GM12878 (cell line): ENCODE measurements at regions not wholly inside any gene's neighbourhood (a gene's known extent, or its start where the extent isn't known, plus 50 kb on each side); places are given as distances from the start of the nearest gene placed in this dataset.

Experiments used
- ATAC-seq: fragments of 200-7000 bp; cut with Tn5 transposase; 3 replicates; pipeline ENCODE4 v1.9.1; 2020; ENCODE audit warnings: mild to moderate bottlenecking, moderate library complexity
- BruUV-seq: library from RNA; stranded (reverse); fragments of 400-500 nt; replicated peaks from 2 replicates; lab custom pipeline; 2021; lab: Mats Ljungman, UMichigan
- CTCF ChIA-PET: fragments of 300-600 bp; sonication (Branson Sonifier 250); formaldehyde crosslinking; extraction: SDS; loops from one replicate; lab custom pipeline; 2021; ENCODE audit warnings: inconsistent platforms; lab: Yijun Ruan, JAX
- POLR2A ChIA-PET: fragments of 350-600 bp; formaldehyde crosslinking; extraction: SDS; loops from one replicate; lab custom pipeline; 2021; ENCODE audit warnings: inconsistent platforms; lab: Charles Lee
- RAD21 ChIA-PET: fragments of 300-600 bp; sonication (Branson Sonifier 250); formaldehyde crosslinking; loops from one replicate; lab custom pipeline; 2023; ENCODE audit warnings: antibody characterized with exemption; ENCODE audit not compliant: unreplicated experiment; lab: Charles Lee
- SMC1A ChIA-PET: fragments of 300-600 bp; sonication (Branson Sonifier 250); formaldehyde crosslinking; loops from one replicate; lab custom pipeline; 2023; ENCODE audit not compliant: unreplicated experiment, uncharacterized antibody; lab: Charles Lee
- DNase-seq: peaks from one replicate; pipeline ENCODE4 v3.0.0-alpha.2; 2011; ENCODE audit warnings: low read depth, low spot score
- FAIRE-seq: peaks from 3 replicates; lab custom pipeline; 2011; peaks lifted over from hg19 to GRCh38; lab: Jason Lieb, UNC
- H2AFZ ChIP-seq: 2 replicates; pipeline ENCODE4 v1.6.0; 2011; ENCODE audit warnings: low read depth, low read length, control low read depth; ENCODE audit not compliant: control insufficient read depth
- H3K27ac ChIP-seq: 2 replicates; pipeline ENCODE4 v1.5.1; 2011; ENCODE audit warnings: control low read depth; ENCODE audit not compliant: control insufficient read depth, insufficient read depth
- H3K27me3 ChIP-seq, 2 experiments: replicated peaks in 1 of 2; 2 replicates each; pipeline versions ENCODE4 v1.6.0 to v1.6.1; 2011; ENCODE audit warnings: low read length in 1 of 2; ENCODE audit not compliant: control insufficient read depth in 2 of 2, insufficient read depth in 2 of 2
- H3K36me3 ChIP-seq, 2 experiments: 2 replicates each; pipeline ENCODE4 v1.5.1; 2011; ENCODE audit warnings: low read length in 1 of 2; ENCODE audit not compliant: control insufficient read depth in 2 of 2, insufficient read depth in 2 of 2
- H3K4me1 ChIP-seq: 2 replicates; pipeline ENCODE4 v1.6.1; 2011; ENCODE audit warnings: mild to moderate bottlenecking, low read length, moderate library complexity, mixed read lengths; ENCODE audit not compliant: control insufficient read depth, insufficient read depth
- H3K4me2 ChIP-seq: 2 replicates; pipeline ENCODE4 v1.6.0; 2011; ENCODE audit warnings: control low read depth; ENCODE audit not compliant: control insufficient read depth, insufficient read depth
- H3K4me3 ChIP-seq: fragments of 200-600 bp; sonication (generic); 2 replicates; pipeline ENCODE4 v1.5.1; 2016
- H3K79me2 ChIP-seq: 2 replicates; pipeline ENCODE4 v1.6.0; 2011; ENCODE audit warnings: low read length; ENCODE audit not compliant: control insufficient read depth, insufficient read depth
- H3K9ac ChIP-seq: 2 replicates; pipeline ENCODE4 v1.8.0; 2011; ENCODE audit warnings: low read length, control low read depth, mixed read lengths; ENCODE audit not compliant: control insufficient read depth, insufficient read depth
- H3K9me3 ChIP-seq: replicated peaks from 3 replicates; pipeline ENCODE4 v1.5.1; 2011; ENCODE audit warnings: mild to moderate bottlenecking, low read length; ENCODE audit not compliant: control insufficient read depth, insufficient read depth
- H4K20me1 ChIP-seq: 2 replicates; pipeline ENCODE4 v1.6.0; 2011; ENCODE audit not compliant: control insufficient read depth, insufficient read depth
- ATF7 ChIP-seq: fragments of 450-650 bp; IDR thresholded peaks from 2 replicates; pipeline ENCODE4 v1.6.1; 2016; ENCODE audit warnings: low read depth, mild to moderate bottlenecking
- BACH1 ChIP-seq: fragments of 450-650 bp; IDR thresholded peaks from 2 replicates; pipeline ENCODE4 v1.6.1; 2017; ENCODE audit warnings: mild to moderate bottlenecking, borderline replicate concordance
- EP300 ChIP-seq, 2 experiments: fragments of 150-350 bp in 1 of 2; IDR thresholded peaks; 2 replicates each; pipeline ENCODE4 v1.6.1; 2011 to 2012; ENCODE audit warnings: low read depth in 2 of 2, low read length in 2 of 2, borderline replicate concordance in 1 of 2, improper control_type of control experiment in 1 of 2, inconsistent platforms in 1 of 2; ENCODE audit not compliant: control insufficient read depth in 1 of 2
- ETV6 ChIP-seq, 2 experiments: fragments of 450-650 bp in 1 of 2; IDR thresholded peaks in 1 of 2; conservative IDR thresholded peaks in 1 of 2; 2 replicates each; pipeline ENCODE4 v1.6.1; 2014; ENCODE audit warnings: antibody characterized with exemption in 1 of 2, borderline replicate concordance in 1 of 2, low read depth in 1 of 2, mild to moderate bottlenecking in 1 of 2, moderate library complexity in 1 of 2
- FOXK2 ChIP-seq: fragments of 450-650 bp; IDR thresholded peaks from 2 replicates; pipeline ENCODE4 v1.6.1; 2017; ENCODE audit warnings: mild to moderate bottlenecking, moderate library complexity
- POLR2AphosphoS2 ChIP-seq: IDR thresholded peaks from 2 replicates; pipeline ENCODE4 v1.6.1; 2011; ENCODE audit warnings: low read depth, mild to moderate bottlenecking, low read length, improper control_type of control experiment, moderate library complexity
- POU2F2 ChIP-seq: IDR thresholded peaks from 3 replicates; pipeline ENCODE4 v1.6.1; 2011; ENCODE audit warnings: low read depth, mild to moderate bottlenecking, low read length, borderline replicate concordance
- RCOR1 ChIP-seq: conservative IDR thresholded peaks from 2 replicates; pipeline ENCODE4 v1.6.1; 2012; ENCODE audit warnings: low read depth, low read length, improper control_type of control experiment
- RUNX3 ChIP-seq: IDR thresholded peaks from 2 replicates; pipeline ENCODE4 v1.6.1; 2012; ENCODE audit warnings: low read length, inconsistent platforms
- STAT1 ChIP-seq: fragments of 450-650 bp; conservative IDR thresholded peaks from 2 replicates; pipeline ENCODE4 v1.6.1; 2014; ENCODE audit warnings: antibody characterized with exemption, mild to moderate bottlenecking
- SUZ12 ChIP-seq: fragments of 200-600 bp; sonication (generic); IDR thresholded peaks from one replicate; pipeline ENCODE4 v1.6.1; 2018; ENCODE audit warnings: antibody characterized with exemption, mild to moderate bottlenecking; ENCODE audit not compliant: unreplicated experiment
- ZNF217 ChIP-seq: fragments of 450-650 bp; IDR thresholded peaks from 2 replicates; pipeline ENCODE4 v1.6.1; 2017; ENCODE audit warnings: antibody characterized with exemption, mild to moderate bottlenecking
- WGBS: methylation state at CpG from one replicate; pipeline ENCODE4 v1.1.6; 2016; ENCODE audit warnings: low lambda C conversion rate; ENCODE audit not compliant: insufficient replicate concordance, insufficient coverage; ENCODE audit errors: missing lambda C conversion rate; 5-methylcytosine and 5-hydroxymethylcytosine counted together
- in situ Hi-C: fragments of 300-500 bp; cut with MboI; formaldehyde crosslinking; loops from 9 replicates; pipeline ENCODE4 v1.14.3; 2018; ENCODE audit warnings: mixed read lengths
- intact Hi-C: fragments of 100-400 bp; cut with micrococcal nuclease; formaldehyde crosslinking; loops from one replicate; pipeline ENCODE4 v1.14.2; 2022; ENCODE audit not compliant: unreplicated experiment
- TF ChIP-seq, protein P1 (sequence below): fragments of 450-650 bp; IDR thresholded peaks from 2 replicates; pipeline ENCODE4 v1.6.1; 2014; ENCODE audit warnings: mild to moderate bottlenecking
- TF ChIP-seq, protein P2 (sequence below): IDR thresholded peaks from 2 replicates; pipeline ENCODE4 v1.6.1; 2011; ENCODE audit warnings: borderline replicate concordance, low read depth, mild to moderate bottlenecking, moderate library complexity, low read length; ENCODE audit not compliant: insufficient read depth, poor library complexity, severe bottlenecking
- TF ChIP-seq, protein P3 (sequence below): fragments of 450-650 bp; IDR thresholded peaks from 2 replicates; pipeline ENCODE4 v1.6.1; 2017; ENCODE audit warnings: low read depth, mild to moderate bottlenecking, moderate library complexity

DNA sequence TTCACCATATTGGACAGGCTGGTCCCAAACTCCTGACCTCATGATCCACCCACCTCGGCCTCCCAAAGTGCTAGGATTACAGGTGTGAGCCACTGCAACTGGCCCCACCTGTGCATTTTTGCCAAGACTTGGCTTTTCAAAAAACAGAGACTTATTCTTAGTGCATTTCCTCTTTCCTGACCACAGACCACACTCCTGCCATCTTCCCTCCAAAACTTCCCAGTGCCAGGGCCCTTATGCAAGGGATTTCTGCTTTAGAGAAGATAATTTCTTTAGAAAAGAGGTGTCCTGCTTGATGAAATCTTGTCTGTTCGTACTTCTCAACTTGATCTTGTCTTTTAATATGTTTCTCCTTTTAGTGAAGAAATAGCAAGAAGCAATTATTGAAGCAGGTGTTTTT lies 98.8 kb upstream of the ZNF516 start:
- no peaks in the 10 kb centered on the region; a peak in 1 of 4 replicates for H3K27me3 ChIP-seq
- no peak overlapping the region for H3K4me2 ChIP-seq
- no peak for ATAC-seq
- no peaks in the 10 kb centered on the region for H3K4me1 ChIP-seq
- no peak for DNase-seq
- WGBS, result 20% methylated on average over 2 of the region's 2 CpGs
- H4K20me1 ChIP-seq, result no peaks in the 10 kb centered on the region
- in situ Hi-C loops, result no loop called here
- POLR2A ChIA-PET, result no interaction called here
- H3K27ac ChIP-seq, result no peak overlapping the region
- SMC1A ChIA-PET, result no interaction called here
- H3K9me3 ChIP-seq, result peaks cover 2% of the 10 kb centered on the region; the same call in 1 of the 3 replicates
- CTCF ChIA-PET, result no interaction called here
- RAD21 ChIA-PET, result no interaction called here
- BruUV-seq, result no TSS peak
- intact Hi-C loops, result no loop called here
- H3K4me3 ChIP-seq, result no peak overlapping the region
- H2AFZ ChIP-seq, result no peak overlapping the region
- no peaks in the 10 kb centered on the region for H3K79me2 ChIP-seq
- FAIRE-seq, result no peak
- no peak overlapping the region for H3K9ac ChIP-seq
- H3K36me3 ChIP-seq, result no peaks in the 10 kb centered on the region
- no peak for TF ChIP-seq ZNF217
- no peak for TF ChIP-seq POLR2AphosphoS2
- TF ChIP-seq FOXK2, result no peak
- no peak for TF ChIP-seq POU2F2
- no peak for TF ChIP-seq EP300 (IDR thresholded peaks at IDR 0.05; ENCODE audit: borderline replicate concordance in 1 of 2, control insufficient read depth in 1 of 2, low read depth in 2 of 2, low read length in 2 of 2)

DNA sequence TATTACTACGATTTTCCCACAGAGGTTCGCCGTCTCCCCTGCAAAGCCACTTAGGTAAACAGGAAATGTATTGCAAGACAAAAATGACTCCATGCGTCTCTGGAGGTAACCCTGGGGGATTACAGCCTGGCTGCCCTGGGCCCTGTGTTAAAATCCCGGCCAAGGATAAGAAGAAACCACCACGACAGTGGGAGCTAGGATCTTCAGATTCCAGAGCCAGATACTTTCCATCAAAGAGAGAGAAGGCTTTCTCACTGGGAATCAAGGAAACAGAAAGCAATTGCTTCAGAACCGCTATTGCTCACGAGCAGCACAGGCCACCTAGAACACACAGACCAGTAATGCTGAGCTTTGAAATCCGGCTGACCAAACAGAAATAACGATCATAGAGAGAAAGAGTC lies 97.9 kb upstream of the ZNF516 start:
- Histone ChIP-seq H3K9me3 (peaks cover 2% of the 10 kb centered on the region; the same call in 1 of the 3 replicates), H3K9ac (no peak overlapping the region), H3K27me3 (no peaks in the 10 kb centered on the region; a peak in 1 of 4 replicates), H3K27ac (no peak overlapping the region), H3K4me2 (no peak overlapping the region), H4K20me1 (no peaks in the 10 kb centered on the region), H2AFZ (no peak overlapping the region), H3K4me1 (no peaks in the 10 kb centered on the region), H3K4me3 (no peak overlapping the region), H3K79me2 (no peaks in the 10 kb centered on the region), H3K36me3 (no peaks in the 10 kb centered on the region)
- in situ Hi-C loops, result no loop called here
- ChIA-PET SMC1A (no interaction called here), CTCF (no interaction called here), POLR2A (no interaction called here), RAD21 (no interaction called here)
- intact Hi-C loops, result no loop called here
- ATAC-seq (no peak), FAIRE-seq (no peak), DNase-seq (no peak)
- WGBS, result 30% methylated on average over 10 of the region's 10 CpGs
- no TSS peak for BruUV-seq
- TF ChIP-seq STAT1 (no peak), SUZ12 (no peak), ATF7 (no peak), RCOR1 (no peak), RUNX3 (no peak), BACH1 (no peak), ETV6 (conservative IDR thresholded peaks at IDR 0.05 in 1 of 2, IDR thresholded peaks at IDR 0.05 in 1 of 2; ENCODE audit: borderline replicate concordance in 1 of 2, low read depth in 1 of 2) (no peak)
- TF ChIP-seq, protein P1, sequence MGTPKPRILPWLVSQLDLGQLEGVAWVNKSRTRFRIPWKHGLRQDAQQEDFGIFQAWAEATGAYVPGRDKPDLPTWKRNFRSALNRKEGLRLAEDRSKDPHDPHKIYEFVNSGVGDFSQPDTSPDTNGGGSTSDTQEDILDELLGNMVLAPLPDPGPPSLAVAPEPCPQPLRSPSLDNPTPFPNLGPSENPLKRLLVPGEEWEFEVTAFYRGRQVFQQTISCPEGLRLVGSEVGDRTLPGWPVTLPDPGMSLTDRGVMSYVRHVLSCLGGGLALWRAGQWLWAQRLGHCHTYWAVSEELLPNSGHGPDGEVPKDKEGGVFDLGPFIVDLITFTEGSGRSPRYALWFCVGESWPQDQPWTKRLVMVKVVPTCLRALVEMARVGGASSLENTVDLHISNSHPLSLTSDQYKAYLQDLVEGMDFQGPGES, result no peak
- TF ChIP-seq, protein P2, sequence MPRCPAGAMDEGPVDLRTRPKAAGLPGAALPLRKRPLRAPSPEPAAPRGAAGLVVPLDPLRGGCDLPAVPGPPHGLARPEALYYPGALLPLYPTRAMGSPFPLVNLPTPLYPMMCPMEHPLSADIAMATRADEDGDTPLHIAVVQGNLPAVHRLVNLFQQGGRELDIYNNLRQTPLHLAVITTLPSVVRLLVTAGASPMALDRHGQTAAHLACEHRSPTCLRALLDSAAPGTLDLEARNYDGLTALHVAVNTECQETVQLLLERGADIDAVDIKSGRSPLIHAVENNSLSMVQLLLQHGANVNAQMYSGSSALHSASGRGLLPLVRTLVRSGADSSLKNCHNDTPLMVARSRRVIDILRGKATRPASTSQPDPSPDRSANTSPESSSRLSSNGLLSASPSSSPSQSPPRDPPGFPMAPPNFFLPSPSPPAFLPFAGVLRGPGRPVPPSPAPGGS, result no peak
- TF ChIP-seq, protein P3, sequence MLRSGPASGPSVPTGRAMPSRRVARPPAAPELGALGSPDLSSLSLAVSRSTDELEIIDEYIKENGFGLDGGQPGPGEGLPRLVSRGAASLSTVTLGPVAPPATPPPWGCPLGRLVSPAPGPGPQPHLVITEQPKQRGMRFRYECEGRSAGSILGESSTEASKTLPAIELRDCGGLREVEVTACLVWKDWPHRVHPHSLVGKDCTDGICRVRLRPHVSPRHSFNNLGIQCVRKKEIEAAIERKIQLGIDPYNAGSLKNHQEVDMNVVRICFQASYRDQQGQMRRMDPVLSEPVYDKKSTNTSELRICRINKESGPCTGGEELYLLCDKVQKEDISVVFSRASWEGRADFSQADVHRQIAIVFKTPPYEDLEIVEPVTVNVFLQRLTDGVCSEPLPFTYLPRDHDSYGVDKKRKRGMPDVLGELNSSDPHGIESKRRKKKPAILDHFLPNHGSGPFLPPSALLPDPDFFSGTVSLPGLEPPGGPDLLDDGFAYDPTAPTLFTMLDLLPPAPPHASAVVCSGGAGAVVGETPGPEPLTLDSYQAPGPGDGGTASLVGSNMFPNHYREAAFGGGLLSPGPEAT, result no peak
